ENCODE measurements at regions not wholly inside any gene's neighbourhood (a gene's known extent, or its start where the extent isn't known, plus 50 kb on each side); places are given as distances from the start of the nearest gene placed in this dataset.
"Not testable (repeated sequence)": the region's sequence is repeated elsewhere in the genome, so short reads cannot be mapped to it uniquely, and the experiment has no call there.

DNA sequence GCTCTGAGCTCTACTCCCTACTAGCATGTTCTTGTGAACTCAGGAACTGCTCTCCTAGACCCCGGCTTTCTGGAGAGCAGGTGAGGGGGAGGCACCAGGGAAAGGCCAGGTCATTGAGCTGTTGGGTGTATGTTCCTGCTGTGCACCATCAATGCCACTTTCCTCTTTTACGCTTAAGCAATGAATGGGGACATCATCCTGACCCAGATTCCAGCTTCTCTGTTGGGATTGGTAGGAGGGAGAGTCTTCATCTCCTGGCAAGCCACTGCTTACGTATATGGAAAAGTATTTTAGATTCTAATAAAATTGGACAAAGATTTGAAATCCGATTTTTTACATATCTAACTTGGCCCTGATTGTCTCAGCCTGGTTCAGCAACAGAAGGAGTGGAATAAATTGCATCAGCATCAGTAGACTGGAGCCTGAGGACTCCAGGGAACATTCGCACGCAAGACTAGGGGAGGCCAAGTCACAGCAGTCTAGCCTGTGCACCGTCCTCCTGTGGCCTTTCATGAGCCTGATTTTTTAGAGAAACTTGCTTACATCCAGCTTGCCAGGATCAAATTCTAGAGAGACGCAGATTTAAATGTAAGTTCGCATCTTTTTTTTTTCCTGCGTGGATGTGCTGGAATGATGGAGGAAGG is 439.3 kb downstream of the RPIA start:
- CTCF ChIA-PET; H3K9me1 ChIP-seq (replicated peaks; ENCODE audit: control insufficient read depth, extremely low read depth, insufficient read depth, low read length); H3K27ac ChIP-seq (ENCODE audit: insufficient read depth, low read depth, low read length); POLR2A ChIA-PET; H3K36me3 ChIP-seq (ENCODE audit: control insufficient read depth in 2 of 2, extremely low read depth in 1 of 2, insufficient read depth in 2 of 2, low read length in 2 of 2); H3K79me2 ChIP-seq (ENCODE audit: control insufficient read depth, insufficient read depth, low read length); H3K4me1 ChIP-seq (ENCODE audit: control insufficient read depth, extremely low read depth, insufficient read depth, low read length); H4K20me1 ChIP-seq (replicated peaks; ENCODE audit: control insufficient read depth, extremely low read depth, insufficient read depth, low read length); intact Hi-C loops (cut with micrococcal nuclease); dilution Hi-C loops (cut with MboI; ENCODE audit: extremely low pct_ligation_motif_present, low sequenced_read_pairs); H3K27me3 ChIP-seq (ENCODE audit: control insufficient read depth in 2 of 2, insufficient read depth in 2 of 2, low read length in 2 of 2); H3K9ac ChIP-seq (replicated peaks; ENCODE audit: extremely low read depth, insufficient read depth, low read length); H3K9me3 ChIP-seq (replicated peaks; ENCODE audit: control insufficient read depth, insufficient read depth, low read length); H2AFZ ChIP-seq (ENCODE audit: low read depth, low read length); FAIRE-seq; H3K4me3 ChIP-seq (replicated peaks in 1 of 3; ENCODE audit: insufficient read depth in 1 of 3, low read depth in 1 of 3, low read length in 3 of 3); DNase-seq (ENCODE audit: low read depth, low spot score); H3K4me2 ChIP-seq (ENCODE audit: insufficient read depth, low read length); BruUV-seq (replicated peaks): not testable (repeated sequence)

DNA sequence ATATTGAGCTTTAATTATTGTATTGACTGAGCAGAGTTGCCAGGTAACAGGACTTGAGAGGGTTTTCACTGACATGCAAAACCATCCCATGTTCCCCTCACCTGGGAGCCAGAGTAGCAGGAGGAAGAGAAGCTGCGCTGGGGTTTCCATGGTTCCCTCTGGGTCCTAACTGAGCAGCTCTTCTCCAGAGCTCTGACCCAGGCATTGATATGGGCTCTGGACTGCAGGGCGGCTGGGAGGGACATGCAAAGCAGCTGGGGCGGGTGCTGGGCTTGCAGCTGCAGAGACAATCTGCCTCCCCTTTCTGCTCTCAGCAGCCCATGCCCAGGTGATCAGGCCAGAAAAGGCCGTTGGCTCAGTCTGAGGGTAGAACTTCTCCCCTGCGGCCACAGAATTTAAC is 451.5 kb downstream of the RPIA start:
- H3K4me2 ChIP-seq (ENCODE audit: insufficient read depth, low read length); H3K79me2 ChIP-seq (ENCODE audit: control insufficient read depth, insufficient read depth, low read length); H4K20me1 ChIP-seq (replicated peaks; ENCODE audit: control insufficient read depth, extremely low read depth, insufficient read depth, low read length); H3K9me1 ChIP-seq (replicated peaks; ENCODE audit: control insufficient read depth, extremely low read depth, insufficient read depth, low read length); BruUV-seq (replicated peaks); CTCF ChIA-PET; FAIRE-seq; H3K36me3 ChIP-seq (ENCODE audit: control insufficient read depth in 2 of 2, extremely low read depth in 1 of 2, insufficient read depth in 2 of 2, low read length in 2 of 2); H3K9ac ChIP-seq (replicated peaks; ENCODE audit: extremely low read depth, insufficient read depth, low read length); H3K4me1 ChIP-seq (ENCODE audit: control insufficient read depth, extremely low read depth, insufficient read depth, low read length); POLR2A ChIA-PET; H2AFZ ChIP-seq (ENCODE audit: low read depth, low read length); H3K27ac ChIP-seq (ENCODE audit: insufficient read depth, low read depth, low read length); H3K9me3 ChIP-seq (replicated peaks; ENCODE audit: control insufficient read depth, insufficient read depth, low read length); dilution Hi-C loops (cut with MboI; ENCODE audit: extremely low pct_ligation_motif_present, low sequenced_read_pairs); H3K4me3 ChIP-seq (replicated peaks in 1 of 3; ENCODE audit: insufficient read depth in 1 of 3, low read depth in 1 of 3, low read length in 3 of 3); H3K27me3 ChIP-seq (ENCODE audit: control insufficient read depth in 2 of 2, insufficient read depth in 2 of 2, low read length in 2 of 2); DNase-seq (ENCODE audit: low read depth, low spot score): not testable (repeated sequence)
- intact Hi-C loops (cut with micrococcal nuclease): loop anchor here (10.0 kb wide), 1 partner anchor 268 kb away; no protein-coding TSS in a partner anchor

DNA sequence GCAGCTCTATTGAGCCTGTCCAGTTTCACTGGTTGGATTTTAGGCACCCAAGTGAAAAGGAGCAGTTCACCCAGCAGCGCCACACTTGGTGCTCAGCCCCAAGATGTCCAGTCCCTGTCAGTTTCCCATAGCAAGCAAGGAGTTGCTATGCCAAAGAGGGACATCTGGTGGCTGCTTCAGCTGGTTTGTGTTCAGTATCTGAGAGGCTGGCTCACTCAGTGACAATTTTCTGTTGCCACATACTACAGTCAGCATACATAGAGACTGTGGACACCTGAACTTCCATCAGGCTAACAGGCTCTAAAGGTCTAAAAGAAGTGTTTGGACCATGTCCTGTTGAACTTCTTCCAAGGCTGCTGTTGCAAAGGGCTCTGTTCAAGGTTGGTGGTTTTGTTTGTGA is 453.9 kb downstream of the RPIA start:
- dilution Hi-C loops (cut with MboI; ENCODE audit: extremely low pct_ligation_motif_present, low sequenced_read_pairs); H3K27me3 ChIP-seq (ENCODE audit: control insufficient read depth in 2 of 2, insufficient read depth in 2 of 2, low read length in 2 of 2); H3K9ac ChIP-seq (replicated peaks; ENCODE audit: extremely low read depth, insufficient read depth, low read length); CTCF ChIA-PET; H2AFZ ChIP-seq (ENCODE audit: low read depth, low read length); H3K4me3 ChIP-seq (replicated peaks in 1 of 3; ENCODE audit: insufficient read depth in 1 of 3, low read depth in 1 of 3, low read length in 3 of 3); H3K4me2 ChIP-seq (ENCODE audit: insufficient read depth, low read length); H3K36me3 ChIP-seq (ENCODE audit: control insufficient read depth in 2 of 2, extremely low read depth in 1 of 2, insufficient read depth in 2 of 2, low read length in 2 of 2); H3K27ac ChIP-seq (ENCODE audit: insufficient read depth, low read depth, low read length); BruUV-seq (replicated peaks); H3K9me3 ChIP-seq (replicated peaks; ENCODE audit: control insufficient read depth, insufficient read depth, low read length); H3K9me1 ChIP-seq (replicated peaks; ENCODE audit: control insufficient read depth, extremely low read depth, insufficient read depth, low read length); H3K4me1 ChIP-seq (ENCODE audit: control insufficient read depth, extremely low read depth, insufficient read depth, low read length); DNase-seq (ENCODE audit: low read depth, low spot score); H3K79me2 ChIP-seq (ENCODE audit: control insufficient read depth, insufficient read depth, low read length); FAIRE-seq; POLR2A ChIA-PET; H4K20me1 ChIP-seq (replicated peaks; ENCODE audit: control insufficient read depth, extremely low read depth, insufficient read depth, low read length): not testable (repeated sequence)
- intact Hi-C loops (cut with micrococcal nuclease): loop anchor here (10.0 kb wide), 1 partner anchor 271 kb away; no protein-coding TSS in a partner anchor

DNA sequence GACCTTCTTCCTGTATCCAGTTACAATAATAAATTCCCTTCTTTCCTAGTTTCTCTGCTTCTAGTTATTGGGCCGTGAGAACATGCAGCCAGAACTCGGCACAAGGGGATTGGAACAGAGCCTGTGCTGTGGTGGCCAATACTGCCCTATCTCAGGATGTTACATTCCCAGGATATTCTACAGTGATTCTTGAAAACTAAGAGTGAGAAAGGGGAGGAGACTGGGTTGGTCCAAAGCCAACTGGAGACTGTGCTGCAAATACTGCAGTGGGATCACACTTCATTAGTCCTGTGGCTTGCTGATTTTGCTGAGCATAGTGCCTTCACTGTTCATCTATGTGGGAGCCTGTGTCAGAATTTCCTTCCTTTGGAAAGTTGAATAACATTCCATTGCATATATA is 456.8 kb downstream of the RPIA start:
- H3K9me3 ChIP-seq (replicated peaks; ENCODE audit: control insufficient read depth, insufficient read depth, low read length); POLR2A ChIA-PET; H3K4me1 ChIP-seq (ENCODE audit: control insufficient read depth, extremely low read depth, insufficient read depth, low read length); DNase-seq (ENCODE audit: low read depth, low spot score); H4K20me1 ChIP-seq (replicated peaks; ENCODE audit: control insufficient read depth, extremely low read depth, insufficient read depth, low read length); dilution Hi-C loops (cut with MboI; ENCODE audit: extremely low pct_ligation_motif_present, low sequenced_read_pairs); H3K27ac ChIP-seq (ENCODE audit: insufficient read depth, low read depth, low read length); H3K9ac ChIP-seq (replicated peaks; ENCODE audit: extremely low read depth, insufficient read depth, low read length); H3K4me3 ChIP-seq (replicated peaks in 1 of 3; ENCODE audit: insufficient read depth in 1 of 3, low read depth in 1 of 3, low read length in 3 of 3); H3K4me2 ChIP-seq (ENCODE audit: insufficient read depth, low read length); H3K9me1 ChIP-seq (replicated peaks; ENCODE audit: control insufficient read depth, extremely low read depth, insufficient read depth, low read length); BruUV-seq (replicated peaks); H3K27me3 ChIP-seq (ENCODE audit: control insufficient read depth in 2 of 2, insufficient read depth in 2 of 2, low read length in 2 of 2); H3K79me2 ChIP-seq (ENCODE audit: control insufficient read depth, insufficient read depth, low read length); H2AFZ ChIP-seq (ENCODE audit: low read depth, low read length); CTCF ChIA-PET; H3K36me3 ChIP-seq (ENCODE audit: control insufficient read depth in 2 of 2, extremely low read depth in 1 of 2, insufficient read depth in 2 of 2, low read length in 2 of 2): not testable (repeated sequence)
- intact Hi-C loops (cut with micrococcal nuclease): loop anchor here (10.0 kb wide), 1 partner anchor 273 kb away; no protein-coding TSS in a partner anchor
- peak; percentile 46 for FAIRE-seq
